KMS-11 (cell line): ENCODE measurements at regions not wholly inside any gene's neighbourhood (a gene's known extent, or its start where the extent isn't known, plus 50 kb on each side); places are given as distances from the start of the nearest gene placed in this dataset.

ENCODE experiments used
- H2AFZ ChIP-seq: fragments of 200-600 bp; sonication (generic); 2 replicates; pipeline ENCODE4 v1.6.1; 2016; ENCODE audit warnings: antibody characterized with exemption, mixed run types, low read depth
- H3K27ac ChIP-seq: fragments of 200-600 bp; sonication (generic); 2 replicates; pipeline ENCODE4 v1.6.1; 2016; ENCODE audit warnings: mild to moderate bottlenecking, mixed run types
- H3K27me3 ChIP-seq: fragments of 200-600 bp; sonication (generic); 2 replicates; pipeline ENCODE4 v1.6.1; 2017; ENCODE audit warnings: mild to moderate bottlenecking, low read depth, mixed run types, moderate library complexity; ENCODE audit not compliant: insufficient read depth
- H3K36me3 ChIP-seq: fragments of 200-600 bp; sonication (generic); 2 replicates; pipeline ENCODE4 v1.6.1; 2017; ENCODE audit warnings: mild to moderate bottlenecking, mixed run types; ENCODE audit not compliant: insufficient read depth
- H3K4me1 ChIP-seq: fragments of 200-600 bp; sonication (generic); 2 replicates; pipeline ENCODE4 v1.6.1; 2016; ENCODE audit warnings: mild to moderate bottlenecking, low read depth, mixed run types; ENCODE audit not compliant: poor library complexity, severe bottlenecking
- H3K4me2 ChIP-seq: fragments of 200-600 bp; sonication (generic); 2 replicates; pipeline ENCODE4 v1.7.0; 2016; ENCODE audit warnings: mild to moderate bottlenecking, mixed run types
- H3K4me3 ChIP-seq: fragments of 200-600 bp; sonication (generic); IDR thresholded peaks from 2 replicates; pipeline ENCODE4 v1.6.1; 2017; ENCODE audit warnings: low read depth, low read length, mixed read lengths; ENCODE audit not compliant: insufficient read depth
- H3K79me2 ChIP-seq: fragments of 200-600 bp; sonication (generic); 2 replicates; pipeline ENCODE4 v1.6.1; 2016; ENCODE audit warnings: low read depth, mixed run types; ENCODE audit not compliant: insufficient read depth
- H3K9ac ChIP-seq: fragments of 200-600 bp; sonication (generic); 2 replicates; pipeline ENCODE4 v1.6.1; 2016; ENCODE audit warnings: mild to moderate bottlenecking, mixed run types
- H4K20me1 ChIP-seq: fragments of 200-600 bp; sonication (generic); 2 replicates; pipeline ENCODE4 v1.6.1; 2016; ENCODE audit warnings: mild to moderate bottlenecking, mixed run types; ENCODE audit not compliant: insufficient read depth
- TF ChIP-seq, protein P1 (sequence below): fragments of 200-600 bp; sonication (generic); conservative IDR thresholded peaks from 2 replicates; pipeline ENCODE4 v1.6.1; 2017; ENCODE audit warnings: low read depth, mild to moderate bottlenecking, antibody characterized with exemption, low read length, moderate library complexity, mixed read lengths

DNA sequence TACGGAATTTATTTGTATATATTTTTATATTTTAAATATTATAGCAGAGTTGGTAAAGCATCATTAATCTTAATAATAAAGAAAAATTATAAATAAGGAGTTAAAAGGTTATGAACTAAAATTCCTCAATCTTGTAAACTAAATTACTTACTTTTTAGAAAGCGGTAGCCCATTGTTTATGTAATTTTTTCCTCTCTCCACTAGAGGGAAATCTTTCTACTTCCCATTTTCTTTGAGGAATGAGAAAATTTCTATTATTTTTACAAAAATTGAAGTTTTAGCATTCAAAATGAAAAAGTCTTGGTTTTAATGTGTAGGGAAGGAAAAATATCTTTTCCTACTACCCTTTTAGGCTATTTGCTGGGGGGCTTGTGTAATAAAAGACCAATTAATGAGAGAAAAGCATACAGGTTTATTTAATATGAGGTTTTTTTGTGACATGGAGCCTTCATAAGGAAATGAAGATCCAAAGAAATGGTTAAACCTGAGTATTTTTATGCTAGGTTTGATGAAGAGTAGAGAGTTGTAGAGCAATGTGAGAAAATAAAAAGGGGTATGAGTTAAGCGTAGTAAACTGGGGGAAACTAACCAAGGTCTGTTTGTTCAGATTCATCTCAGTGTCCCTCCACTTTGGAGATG is 68.7 kb upstream of the ADAD1 start:
- TF ChIP-seq, protein P1, sequence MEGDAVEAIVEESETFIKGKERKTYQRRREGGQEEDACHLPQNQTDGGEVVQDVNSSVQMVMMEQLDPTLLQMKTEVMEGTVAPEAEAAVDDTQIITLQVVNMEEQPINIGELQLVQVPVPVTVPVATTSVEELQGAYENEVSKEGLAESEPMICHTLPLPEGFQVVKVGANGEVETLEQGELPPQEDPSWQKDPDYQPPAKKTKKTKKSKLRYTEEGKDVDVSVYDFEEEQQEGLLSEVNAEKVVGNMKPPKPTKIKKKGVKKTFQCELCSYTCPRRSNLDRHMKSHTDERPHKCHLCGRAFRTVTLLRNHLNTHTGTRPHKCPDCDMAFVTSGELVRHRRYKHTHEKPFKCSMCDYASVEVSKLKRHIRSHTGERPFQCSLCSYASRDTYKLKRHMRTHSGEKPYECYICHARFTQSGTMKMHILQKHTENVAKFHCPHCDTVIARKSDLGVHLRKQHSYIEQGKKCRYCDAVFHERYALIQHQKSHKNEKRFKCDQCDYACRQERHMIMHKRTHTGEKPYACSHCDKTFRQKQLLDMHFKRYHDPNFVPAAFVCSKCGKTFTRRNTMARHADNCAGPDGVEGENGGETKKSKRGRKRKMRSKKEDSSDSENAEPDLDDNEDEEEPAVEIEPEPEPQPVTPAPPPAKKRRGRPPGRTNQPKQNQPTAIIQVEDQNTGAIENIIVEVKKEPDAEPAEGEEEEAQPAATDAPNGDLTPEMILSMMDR: peak; percentile 80
- no peak overlapping the region for H3K27ac ChIP-seq
- H4K20me1 ChIP-seq: no peaks in the 10 kb centered on the region
- H3K4me3 ChIP-seq: no peak overlapping the region
- no peak overlapping the region for H3K9ac ChIP-seq
- no peaks in the 10 kb centered on the region for H3K36me3 ChIP-seq
- H3K27me3 ChIP-seq: no peaks in the 10 kb centered on the region
- H3K4me1 ChIP-seq: no peaks in the 10 kb centered on the region
- no peak overlapping the region for H2AFZ ChIP-seq
- H3K4me2 ChIP-seq: no peak overlapping the region
- no peaks in the 10 kb centered on the region for H3K79me2 ChIP-seq

DNA sequence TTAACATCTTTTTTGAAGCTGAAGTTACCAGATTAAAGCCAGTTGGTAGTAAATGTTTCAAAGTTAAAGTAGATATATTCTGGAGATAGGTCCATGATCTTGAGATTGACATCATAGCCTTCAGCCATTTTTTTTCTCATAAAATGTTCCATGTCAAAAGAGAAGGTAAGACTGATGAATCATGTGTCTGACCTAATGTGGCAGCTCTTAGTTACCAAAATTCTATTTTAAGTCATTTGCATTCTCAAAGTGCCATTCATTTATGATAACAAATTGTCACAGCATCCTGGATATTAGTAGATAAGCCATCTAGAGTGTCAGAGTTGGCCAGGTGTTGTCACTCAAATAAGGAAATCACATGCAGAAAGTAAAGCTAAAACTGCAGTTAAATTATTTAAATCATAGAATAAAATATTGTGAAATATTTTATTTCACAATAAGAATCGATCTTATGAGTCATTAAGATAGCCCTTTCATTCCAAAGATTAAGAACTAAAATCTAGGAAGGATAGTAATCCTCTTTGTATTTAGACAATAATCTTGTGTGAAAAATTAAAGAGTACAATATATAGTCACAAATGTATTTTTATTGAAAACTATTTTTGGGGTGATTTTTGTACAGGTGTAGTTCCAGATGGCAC is 65.7 kb upstream of the ADAD1 start:
- no peaks in the 10 kb centered on the region for H3K36me3 ChIP-seq
- H2AFZ ChIP-seq: no peak overlapping the region
- no peak overlapping the region for H3K9ac ChIP-seq
- no peak overlapping the region for H3K4me2 ChIP-seq
- no peak overlapping the region for H3K27ac ChIP-seq
- H3K4me1 ChIP-seq: no peaks in the 10 kb centered on the region
- H4K20me1 ChIP-seq: no peaks in the 10 kb centered on the region
- H3K79me2 ChIP-seq: no peaks in the 10 kb centered on the region
- TF ChIP-seq, protein P1: no peak
- H3K27me3 ChIP-seq: no peaks in the 10 kb centered on the region
- no peak overlapping the region for H3K4me3 ChIP-seq

DNA sequence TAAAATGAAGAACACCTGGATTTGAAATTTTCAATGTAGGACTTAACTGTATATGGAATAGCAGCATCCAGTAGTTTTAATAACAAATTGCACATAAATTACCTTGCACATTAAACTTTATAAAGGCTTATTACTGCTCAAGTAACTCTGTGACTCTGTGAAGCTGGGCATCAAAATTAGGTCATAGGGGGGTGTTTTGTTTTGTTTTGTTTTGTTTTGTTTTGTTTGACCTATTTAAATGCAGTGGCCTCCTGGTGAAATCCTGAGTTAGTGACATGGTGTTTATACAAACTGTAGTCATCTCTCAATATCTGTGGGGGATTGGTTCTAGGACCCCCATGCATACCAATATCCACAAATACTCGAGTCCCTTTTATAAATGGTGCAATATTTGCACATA is 51.9 kb upstream of the ADAD1 start:
- no peaks in the 10 kb centered on the region for H3K27me3 ChIP-seq
- TF ChIP-seq, protein P1: no peak
- H3K9ac ChIP-seq: no peak overlapping the region
- no peak overlapping the region for H3K27ac ChIP-seq
- no peaks in the 10 kb centered on the region for H3K79me2 ChIP-seq
- H3K4me1 ChIP-seq: peaks cover 7% of the 10 kb centered on the region
- H3K4me3 ChIP-seq: no peak overlapping the region
- H3K36me3 ChIP-seq: no peaks in the 10 kb centered on the region
- no peak overlapping the region for H2AFZ ChIP-seq
- no peaks in the 10 kb centered on the region for H4K20me1 ChIP-seq
- H3K4me2 ChIP-seq: no peak overlapping the region

DNA sequence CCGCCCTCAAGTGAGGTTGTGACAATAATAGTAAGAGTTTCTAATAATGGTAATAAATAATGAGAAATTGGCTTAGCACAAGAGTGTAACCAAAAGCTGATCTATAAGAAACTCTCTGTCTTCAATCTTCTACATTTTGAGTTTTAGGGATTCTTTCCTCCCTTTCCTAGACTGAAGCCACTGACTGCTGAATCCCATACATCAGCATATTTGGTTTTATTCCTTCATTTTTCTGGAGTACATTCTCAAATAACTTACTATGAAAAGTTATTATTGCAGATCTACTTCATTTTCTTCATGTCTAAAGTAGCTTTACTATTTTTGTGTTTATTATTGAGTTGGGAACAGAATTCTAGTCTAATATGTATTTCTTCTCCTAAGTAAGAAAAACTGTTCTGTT is 49.9 kb upstream of the ADAD1 start:
- Histone ChIP-seq H3K4me1 (no peaks in the 10 kb centered on the region), H3K27ac (no peak overlapping the region), H4K20me1 (no peaks in the 10 kb centered on the region), H3K4me2 (no peak overlapping the region), H3K36me3 (0 out of 2 replicates have a peak, but pooled peaks cover 5% of the 10 kb centered on the region), H3K27me3 (no peaks in the 10 kb centered on the region), H2AFZ (no peak overlapping the region), H3K4me3 (no peak overlapping the region), H3K9ac (no peak overlapping the region), H3K79me2 (no peaks in the 10 kb centered on the region)
- TF ChIP-seq, protein P1: no peak
